DOHH2 (cell line): ENCODE measurements at regions not wholly inside any gene's neighbourhood (a gene's known extent, or its start where the extent isn't known, plus 50 kb on each side); places are given as distances from the start of the nearest gene placed in this dataset.

ENCODE experiments used
- CTCF ChIP-seq: fragments of 200-600 bp; sonication (generic); IDR thresholded peaks from one replicate; pipeline ENCODE4 v1.5.1; 2014; ENCODE audit warnings: antibody characterized with exemption, mild to moderate bottlenecking, low read depth, low read length; ENCODE audit not compliant: poor library complexity, severe bottlenecking
- EZH2phosphoT487 ChIP-seq: fragments of 200-600 bp; sonication (generic); IDR thresholded peaks from 2 replicates; pipeline ENCODE4 v1.6.1; 2017; ENCODE audit warnings: borderline replicate concordance, mild to moderate bottlenecking, antibody characterized with exemption, low read length, moderate library complexity, mixed read lengths

- TF ChIP-seq CTCF (no peak), EZH2phosphoT487 (no peak)
Observed at GRCh38 chr2:150208689-150209088, 278.8 kb downstream of the RND3 start.
